GM12865 (cell line): ENCODE measurements at regions not wholly inside any gene's neighbourhood (a gene's known extent, or its start where the extent isn't known, plus 50 kb on each side); places are given as distances from the start of the nearest gene placed in this dataset.

Experiments used
- DNase-seq: peaks from one replicate; pipeline ENCODE4 v3.0.0; 2010; ENCODE audit warnings: low read depth
- H3K4me3 ChIP-seq: 2 replicates; pipeline ENCODE4 v1.5.1; 2011; ENCODE audit warnings: mild to moderate bottlenecking, low read depth, low read length, control low read depth
- TF ChIP-seq, protein P1 (sequence below): IDR thresholded peaks from 2 replicates; pipeline ENCODE4 v1.5.1; 2011; ENCODE audit warnings: low read length, control low read depth, low read depth, inconsistent platforms; ENCODE audit not compliant: insufficient read depth; ENCODE audit errors: missing control alignments

- no peak for DNase-seq
These were observed 232.0 kb upstream of the CELF2 start for GRCh38 chr10:10785627-10786026.

DNA sequence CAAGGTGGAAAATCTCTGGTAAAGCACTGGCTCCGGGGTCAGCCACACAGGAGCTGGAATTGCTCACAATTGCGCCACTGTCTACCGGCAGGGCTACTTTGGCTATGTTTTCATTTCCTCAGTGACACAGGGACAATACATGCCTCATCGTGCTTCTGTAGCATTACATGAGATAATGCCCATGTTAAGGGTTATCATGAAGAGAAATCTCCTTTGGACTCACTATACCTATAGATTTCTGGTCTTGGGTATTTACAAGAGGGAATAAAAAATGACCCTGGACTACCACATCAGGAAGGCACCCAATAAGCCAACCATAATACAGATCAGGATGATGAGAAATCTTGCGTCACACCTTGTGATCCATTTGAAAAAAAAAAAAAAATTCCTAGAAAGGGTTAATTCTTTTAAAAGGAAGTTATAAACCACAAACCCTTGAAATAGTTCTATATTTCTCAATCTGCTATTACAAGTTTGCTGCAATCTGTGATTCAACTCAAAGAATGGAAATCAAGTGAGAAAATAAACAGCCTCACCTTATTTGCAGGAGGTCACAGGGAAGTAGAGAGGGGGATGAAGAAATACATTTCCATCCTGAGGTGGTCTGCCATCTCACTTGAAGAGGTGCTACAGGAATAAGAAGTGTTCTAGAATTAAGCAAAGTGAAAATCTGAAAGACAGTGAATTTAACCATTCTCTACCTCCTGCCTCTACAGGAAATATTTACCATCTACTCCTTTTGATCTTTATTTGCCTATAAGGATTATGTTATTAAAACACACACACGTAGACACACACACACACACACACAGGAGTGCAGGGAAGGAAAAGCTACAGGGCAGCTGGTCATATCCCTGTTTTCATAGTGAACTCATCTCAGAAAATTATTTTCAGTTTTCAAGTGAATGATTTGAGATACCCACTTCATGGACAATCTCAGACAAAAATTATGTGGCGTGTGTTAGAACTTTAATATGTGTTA is 231.3 kb upstream of the CELF2 start:
- no peak overlapping the region for H3K4me3 ChIP-seq
- TF ChIP-seq, protein P1, sequence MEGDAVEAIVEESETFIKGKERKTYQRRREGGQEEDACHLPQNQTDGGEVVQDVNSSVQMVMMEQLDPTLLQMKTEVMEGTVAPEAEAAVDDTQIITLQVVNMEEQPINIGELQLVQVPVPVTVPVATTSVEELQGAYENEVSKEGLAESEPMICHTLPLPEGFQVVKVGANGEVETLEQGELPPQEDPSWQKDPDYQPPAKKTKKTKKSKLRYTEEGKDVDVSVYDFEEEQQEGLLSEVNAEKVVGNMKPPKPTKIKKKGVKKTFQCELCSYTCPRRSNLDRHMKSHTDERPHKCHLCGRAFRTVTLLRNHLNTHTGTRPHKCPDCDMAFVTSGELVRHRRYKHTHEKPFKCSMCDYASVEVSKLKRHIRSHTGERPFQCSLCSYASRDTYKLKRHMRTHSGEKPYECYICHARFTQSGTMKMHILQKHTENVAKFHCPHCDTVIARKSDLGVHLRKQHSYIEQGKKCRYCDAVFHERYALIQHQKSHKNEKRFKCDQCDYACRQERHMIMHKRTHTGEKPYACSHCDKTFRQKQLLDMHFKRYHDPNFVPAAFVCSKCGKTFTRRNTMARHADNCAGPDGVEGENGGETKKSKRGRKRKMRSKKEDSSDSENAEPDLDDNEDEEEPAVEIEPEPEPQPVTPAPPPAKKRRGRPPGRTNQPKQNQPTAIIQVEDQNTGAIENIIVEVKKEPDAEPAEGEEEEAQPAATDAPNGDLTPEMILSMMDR, result no peak
- DNase-seq, result no peak

More at GRCh38 chr10:10785627-10786026, 232.0 kb upstream of the CELF2 start:
- TF ChIP-seq, protein P1, result no peak
- no peak overlapping the region for H3K4me3 ChIP-seq

GRCh38 chr10:10787586-10787985 is 230.1 kb upstream of the CELF2 start:
- no peak for DNase-seq
- TF ChIP-seq, protein P1, result no peak
- no peak overlapping the region for H3K4me3 ChIP-seq

DNA sequence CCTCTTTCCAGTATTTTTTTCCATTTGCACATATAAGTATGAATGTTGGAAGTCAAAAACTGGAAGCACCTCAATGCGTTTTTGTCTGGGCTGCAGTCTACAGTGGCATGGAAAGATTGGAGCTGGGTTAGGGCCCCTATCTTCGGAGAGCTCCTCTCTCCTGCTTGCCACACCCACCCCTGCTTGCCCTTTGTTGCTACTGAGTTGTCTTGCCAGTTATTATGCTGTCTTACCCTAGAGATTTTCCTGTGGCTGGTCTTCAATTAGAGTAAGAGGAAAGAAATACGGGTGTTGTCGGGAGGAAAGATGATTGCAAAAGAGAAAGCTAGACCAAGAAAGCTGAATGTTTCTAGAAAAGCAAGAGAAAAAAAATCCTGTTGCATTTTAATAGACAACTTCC is 228.9 kb upstream of the CELF2 start:
- H3K4me3 ChIP-seq, result no peak overlapping the region
- TF ChIP-seq, protein P1, result no peak
- no peak for DNase-seq

GRCh38 chr10:10791869-10792268 is 225.8 kb upstream of the CELF2 start:
- TF ChIP-seq, protein P1, result no peak
- no peak for DNase-seq
- H3K4me3 ChIP-seq, result no peak overlapping the region

DNA sequence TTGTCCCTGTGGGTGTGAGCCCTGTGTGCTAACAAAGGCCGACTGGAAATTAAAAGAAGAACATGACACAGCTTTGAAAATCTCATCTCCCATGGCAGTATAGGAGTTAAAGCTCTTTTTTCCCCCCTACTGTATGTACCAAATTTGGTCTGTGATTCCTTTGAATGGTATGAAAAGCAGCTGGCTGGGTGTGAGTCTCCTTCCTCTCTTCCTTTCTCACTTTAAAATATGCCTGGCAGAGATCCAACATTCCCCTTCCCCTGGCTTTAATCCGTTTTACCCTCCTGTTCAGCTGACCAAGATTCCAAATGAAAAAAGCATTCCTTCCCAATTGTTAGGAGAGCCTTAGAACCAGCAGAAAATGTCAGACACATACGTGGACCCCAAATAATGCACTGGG is 225.0 kb upstream of the CELF2 start:
- no peak overlapping the region for H3K4me3 ChIP-seq
- no peak for DNase-seq
- TF ChIP-seq, protein P1, result no peak
